ENCODE measurements at regions not wholly inside any gene's neighbourhood (a gene's known extent, or its start where the extent isn't known, plus 50 kb on each side); places are given as distances from the start of the nearest gene placed in this dataset.

- TF ChIP-seq CTCF (IDR thresholded peaks at IDR 0.05) (no peak), POLR2AphosphoS5 (IDR thresholded peaks at IDR 0.05) (no peak), EP300 (IDR thresholded peaks at IDR 0.05) (no peak), POLR2A (IDR thresholded peaks at IDR 0.05) (no peak)
Observed at GRCh38 chr9:21552244-21553170, 70.4 kb upstream of the IFNE start.

Measured in stomach (tissue), 4 donors.